ENCODE measurements at regions not wholly inside any gene's neighbourhood (a gene's known extent, or its start where the extent isn't known, plus 50 kb on each side); places are given as distances from the start of the nearest gene placed in this dataset.

DNA sequence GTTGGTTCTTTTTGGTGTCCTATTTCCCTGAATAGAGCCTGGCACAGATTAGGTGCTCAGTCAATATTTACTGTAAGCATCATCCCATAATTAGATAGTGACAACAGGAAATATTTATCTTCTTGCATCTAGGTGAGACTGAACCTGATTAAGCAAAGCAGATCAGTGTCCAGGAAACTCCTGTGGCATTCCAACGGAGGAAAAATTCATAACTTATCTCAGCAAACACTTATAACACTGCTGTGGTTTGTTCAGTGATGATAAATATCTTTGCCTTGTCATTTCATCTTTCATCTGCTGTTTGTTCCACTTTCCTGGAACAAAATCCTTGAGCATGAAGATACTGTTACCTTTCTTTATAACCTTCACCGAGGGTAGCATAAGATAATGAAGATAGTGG is 1160.3 kb upstream of the AUTS2 start:
- no peaks in the 10 kb centered on the region for H3K4me1 ChIP-seq (ENCODE audit: control insufficient read depth, extremely low read depth, insufficient read depth, low read length)
- no peak overlapping the region for H3K4me2 ChIP-seq (ENCODE audit: extremely low read depth, insufficient read depth, low read length)
- no peaks in the 10 kb centered on the region for H3K27me3 ChIP-seq (ENCODE audit: control insufficient read depth, insufficient read depth, low read length)
- no peak overlapping the region for H3K4me3 ChIP-seq (replicated peaks in 1 of 4; ENCODE audit: control extremely low read depth in 1 of 4, insufficient read depth in 1 of 4, low read depth in 3 of 4, low read length in 4 of 4)
- TF ChIP-seq, protein P1, sequence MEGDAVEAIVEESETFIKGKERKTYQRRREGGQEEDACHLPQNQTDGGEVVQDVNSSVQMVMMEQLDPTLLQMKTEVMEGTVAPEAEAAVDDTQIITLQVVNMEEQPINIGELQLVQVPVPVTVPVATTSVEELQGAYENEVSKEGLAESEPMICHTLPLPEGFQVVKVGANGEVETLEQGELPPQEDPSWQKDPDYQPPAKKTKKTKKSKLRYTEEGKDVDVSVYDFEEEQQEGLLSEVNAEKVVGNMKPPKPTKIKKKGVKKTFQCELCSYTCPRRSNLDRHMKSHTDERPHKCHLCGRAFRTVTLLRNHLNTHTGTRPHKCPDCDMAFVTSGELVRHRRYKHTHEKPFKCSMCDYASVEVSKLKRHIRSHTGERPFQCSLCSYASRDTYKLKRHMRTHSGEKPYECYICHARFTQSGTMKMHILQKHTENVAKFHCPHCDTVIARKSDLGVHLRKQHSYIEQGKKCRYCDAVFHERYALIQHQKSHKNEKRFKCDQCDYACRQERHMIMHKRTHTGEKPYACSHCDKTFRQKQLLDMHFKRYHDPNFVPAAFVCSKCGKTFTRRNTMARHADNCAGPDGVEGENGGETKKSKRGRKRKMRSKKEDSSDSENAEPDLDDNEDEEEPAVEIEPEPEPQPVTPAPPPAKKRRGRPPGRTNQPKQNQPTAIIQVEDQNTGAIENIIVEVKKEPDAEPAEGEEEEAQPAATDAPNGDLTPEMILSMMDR (conservative IDR thresholded peaks at IDR 0.05 in 1 of 2, IDR thresholded peaks at IDR 0.05 in 1 of 2; ENCODE audit: low read depth in 1 of 2, low read length in 2 of 2): no peak
- TF ChIP-seq EZH2 (IDR thresholded peaks at IDR 0.05; ENCODE audit: low read length, missing control alignments): no peak
- no peaks in the 10 kb centered on the region for H4K20me1 ChIP-seq (ENCODE audit: control insufficient read depth, extremely low read depth, insufficient read depth, low read length)
- no peak overlapping the region for H3K27ac ChIP-seq (ENCODE audit: insufficient read depth, low read length)
- DNase-seq (ENCODE audit: low read depth in 2 of 2): no peak
- H3K36me3 ChIP-seq (ENCODE audit: control insufficient read depth, insufficient read depth, low read length): no peaks in the 10 kb centered on the region
- H3K79me2 ChIP-seq (ENCODE audit: control insufficient read depth, insufficient read depth, low read length): no peaks in the 10 kb centered on the region
- H2AFZ ChIP-seq (ENCODE audit: low read length): no peak overlapping the region
- no peak overlapping the region for H3K9ac ChIP-seq (ENCODE audit: insufficient read depth, low read length)
- no peaks in the 10 kb centered on the region for H3K9me3 ChIP-seq (ENCODE audit: control insufficient read depth, insufficient read depth, low read depth, low read length)

DNA sequence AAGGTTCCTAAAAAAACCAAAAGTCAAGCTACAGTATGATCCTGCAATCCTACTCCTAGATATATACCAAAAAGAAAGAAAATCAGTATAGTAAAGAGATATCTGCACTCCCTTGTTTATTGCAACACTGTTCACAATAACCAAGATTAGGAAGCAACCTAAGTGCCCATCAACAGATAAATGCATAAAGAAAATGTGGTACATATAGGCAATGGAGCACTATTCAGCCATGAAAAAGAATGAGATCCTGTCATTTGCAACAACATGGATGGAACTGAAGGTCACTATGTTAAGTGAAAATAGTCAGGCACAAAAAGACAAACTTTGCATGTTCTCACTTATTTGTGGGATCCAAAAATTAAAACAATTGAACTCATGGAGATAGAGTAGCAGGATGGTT is 1159.5 kb upstream of the AUTS2 start:
- H3K79me2 ChIP-seq (ENCODE audit: control insufficient read depth, insufficient read depth, low read length): no peaks in the 10 kb centered on the region
- H3K9me3 ChIP-seq (ENCODE audit: control insufficient read depth, insufficient read depth, low read depth, low read length): no peaks in the 10 kb centered on the region

DNA sequence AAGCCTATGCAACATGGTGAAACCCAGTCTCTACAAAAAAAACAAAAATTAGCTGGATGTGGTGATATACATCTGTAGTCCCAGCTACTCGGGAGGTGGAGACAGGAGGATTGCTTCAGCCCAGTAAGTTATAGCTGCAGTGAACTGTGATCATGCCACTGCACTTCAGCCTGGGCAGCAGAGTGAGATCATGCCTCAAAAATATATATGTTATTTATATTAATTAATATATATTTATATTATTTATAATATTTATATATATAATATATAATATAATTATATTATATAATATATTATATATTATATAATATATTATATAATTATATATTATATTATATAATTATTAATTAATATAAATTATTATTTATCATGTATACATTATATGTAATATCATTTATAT is 1158.4 kb upstream of the AUTS2 start:
- no peak for TF ChIP-seq EZH2 (IDR thresholded peaks at IDR 0.05; ENCODE audit: low read length, missing control alignments)
- TF ChIP-seq, protein P1 (conservative IDR thresholded peaks at IDR 0.05 in 1 of 2, IDR thresholded peaks at IDR 0.05 in 1 of 2; ENCODE audit: low read depth in 1 of 2, low read length in 2 of 2): no peak
- no peaks in the 10 kb centered on the region for H4K20me1 ChIP-seq (ENCODE audit: control insufficient read depth, extremely low read depth, insufficient read depth, low read length)
- no peaks in the 10 kb centered on the region for H3K36me3 ChIP-seq (ENCODE audit: control insufficient read depth, insufficient read depth, low read length)
- H3K27ac ChIP-seq (ENCODE audit: insufficient read depth, low read length): no peak overlapping the region
- no peak overlapping the region for H3K4me2 ChIP-seq (ENCODE audit: extremely low read depth, insufficient read depth, low read length)
- no peak overlapping the region for H2AFZ ChIP-seq (ENCODE audit: low read length)
- DNase-seq (ENCODE audit: low read depth in 2 of 2): no peak
- no peaks in the 10 kb centered on the region for H3K79me2 ChIP-seq (ENCODE audit: control insufficient read depth, insufficient read depth, low read length)
- H3K4me1 ChIP-seq (ENCODE audit: control insufficient read depth, extremely low read depth, insufficient read depth, low read length): no peaks in the 10 kb centered on the region
- H3K9me3 ChIP-seq (ENCODE audit: control insufficient read depth, insufficient read depth, low read depth, low read length): no peaks in the 10 kb centered on the region
- H3K27me3 ChIP-seq (ENCODE audit: control insufficient read depth, insufficient read depth, low read length): no peaks in the 10 kb centered on the region
- no peak overlapping the region for H3K4me3 ChIP-seq (replicated peaks in 1 of 4; ENCODE audit: control extremely low read depth in 1 of 4, insufficient read depth in 1 of 4, low read depth in 3 of 4, low read length in 4 of 4)
- no peak overlapping the region for H3K9ac ChIP-seq (ENCODE audit: insufficient read depth, low read length)

More for the DNA sequence above, 1159.5 kb upstream of the AUTS2 start:
- no peaks in the 10 kb centered on the region for H3K36me3 ChIP-seq (ENCODE audit: control insufficient read depth, insufficient read depth, low read length)
- TF ChIP-seq, protein P1 (conservative IDR thresholded peaks at IDR 0.05 in 1 of 2, IDR thresholded peaks at IDR 0.05 in 1 of 2; ENCODE audit: low read depth in 1 of 2, low read length in 2 of 2): no peak
- no peak for TF ChIP-seq EZH2 (IDR thresholded peaks at IDR 0.05; ENCODE audit: low read length, missing control alignments)
- no peaks in the 10 kb centered on the region for H3K27me3 ChIP-seq (ENCODE audit: control insufficient read depth, insufficient read depth, low read length)
- H3K4me1 ChIP-seq (ENCODE audit: control insufficient read depth, extremely low read depth, insufficient read depth, low read length): no peaks in the 10 kb centered on the region
- no peak overlapping the region for H2AFZ ChIP-seq (ENCODE audit: low read length)
- H3K9ac ChIP-seq (ENCODE audit: insufficient read depth, low read length): no peak overlapping the region
- H4K20me1 ChIP-seq (ENCODE audit: control insufficient read depth, extremely low read depth, insufficient read depth, low read length): no peaks in the 10 kb centered on the region
- DNase-seq (ENCODE audit: low read depth in 2 of 2): no peak
- no peak overlapping the region for H3K27ac ChIP-seq (ENCODE audit: insufficient read depth, low read length)
- H3K4me2 ChIP-seq (ENCODE audit: extremely low read depth, insufficient read depth, low read length): no peak overlapping the region
- H3K4me3 ChIP-seq (replicated peaks in 1 of 4; ENCODE audit: control extremely low read depth in 1 of 4, insufficient read depth in 1 of 4, low read depth in 3 of 4, low read length in 4 of 4): no peak overlapping the region

Data from fibroblast of lung (primary cell).